ENCODE measurements at regions not wholly inside any gene's neighbourhood (a gene's known extent, or its start where the extent isn't known, plus 50 kb on each side); places are given as distances from the start of the nearest gene placed in this dataset. TPM values are rescaled to one million over a fixed set of nuclear protein-coding genes. Genes with fewer than 3 reads are reported as not detected.

GRCh38 chr2:198203336-198204069 is 399.1 kb downstream of the PLCL1 start:
- Histone ChIP-seq H3K27ac (no peak overlapping the region), H4K20me1 (ENCODE audit: insufficient read depth, poor library complexity, severe bottlenecking) (no peaks in the 10 kb centered on the region), H3K4me3 (no peak overlapping the region), H3K36me3 (replicated peaks; ENCODE audit: insufficient read depth, low read depth) (no peaks in the 10 kb centered on the region), H3K27me3 (no peaks in the 10 kb centered on the region), H2AFZ (no peak overlapping the region), H3K9me3 (ENCODE audit: low read depth) (no peaks in the 10 kb centered on the region), H3K9me2 (replicated peaks; ENCODE audit: insufficient read depth) (no peaks in the 10 kb centered on the region), H3K4me1 (ENCODE audit: insufficient read depth) (no peaks in the 10 kb centered on the region), H3K4me2 (no peak overlapping the region), H3K79me2 (no peaks in the 10 kb centered on the region)
- no peak for TF ChIP-seq CTCF (IDR thresholded peaks at IDR 0.05; ENCODE audit: poor library complexity)
- TF ChIP-seq EZH2phosphoT487 (IDR thresholded peaks at IDR 0.05; ENCODE audit: low read depth, severe bottlenecking, unreplicated experiment): no peak
- 73% methylated on average over 3 of the region's 3 CpGs for WGBS (ENCODE audit: low lambda C conversion rate, missing lambda C conversion rate)
- DNase-seq (ENCODE audit: low spot score): peak; percentile 11

Small RNA genes lying in the stretch of these regions (small RNA-seq; reads per million reads assigned to genes)
- gene RNU7-147P: not detected

All from hepatocyte (in vitro differentiated cells).